NCI-H1694 treated with DMSO at 0.1 percent for 48 hours (cell line): ENCODE measurements at regions not wholly inside any gene's neighbourhood (a gene's known extent, or its start where the extent isn't known, plus 50 kb on each side); places are given as distances from the start of the nearest gene placed in this dataset.
"Not testable (repeated sequence)": the region's sequence is repeated elsewhere in the genome, so short reads cannot be mapped to it uniquely, and the experiment has no call there.

ENCODE experiments used
- DNase-seq: peaks from one replicate; lab custom pipeline; 2025; lab: John Stamatoyannopoulos, UW

DNA sequence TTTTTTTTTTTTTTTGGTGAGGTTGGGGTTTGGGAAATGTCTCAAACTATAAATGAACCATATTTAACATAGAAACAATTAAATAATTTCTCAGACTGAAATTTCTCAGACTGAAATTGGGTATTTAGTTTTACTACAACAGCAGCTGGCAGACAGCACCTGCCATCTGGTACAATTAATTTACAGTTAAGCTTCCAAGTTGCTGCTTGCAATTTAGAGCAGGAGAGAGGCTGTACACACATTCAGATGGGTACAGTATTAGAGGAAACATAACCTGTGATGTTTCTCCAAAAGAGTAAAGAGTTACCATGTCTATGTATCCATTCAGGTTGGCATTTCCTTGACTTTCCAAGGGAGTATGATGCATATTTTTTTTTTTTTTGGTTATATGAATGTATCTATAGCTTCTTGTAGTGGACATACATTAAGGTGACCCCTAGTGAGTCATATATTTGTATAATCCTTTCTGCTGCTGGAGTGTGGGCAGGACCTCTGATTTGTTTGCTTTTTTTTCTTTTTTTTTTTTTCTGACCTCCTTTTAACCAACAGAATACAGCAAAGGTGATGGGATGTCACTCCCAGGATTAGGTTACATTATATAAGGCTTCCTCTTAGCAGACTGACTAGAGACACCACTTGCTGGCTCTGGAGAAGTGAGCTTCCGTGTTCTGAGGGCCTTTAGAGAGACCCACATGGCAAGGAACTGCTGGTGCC lies 201.7 kb downstream of the PTH2R start:
- peak; percentile 96 for DNase-seq

- no peak for DNase-seq
Observed at GRCh38 chr2:208609166-208609804, 202.7 kb downstream of the PTH2R start.

- not testable (repeated sequence) for DNase-seq
Observed at GRCh38 chr2:208615675-208616074, 209.1 kb downstream of the PTH2R start.

GRCh38 chr2:208618220-208618619 lies 211.6 kb downstream of the PTH2R start:
- no peak for DNase-seq

DNA sequence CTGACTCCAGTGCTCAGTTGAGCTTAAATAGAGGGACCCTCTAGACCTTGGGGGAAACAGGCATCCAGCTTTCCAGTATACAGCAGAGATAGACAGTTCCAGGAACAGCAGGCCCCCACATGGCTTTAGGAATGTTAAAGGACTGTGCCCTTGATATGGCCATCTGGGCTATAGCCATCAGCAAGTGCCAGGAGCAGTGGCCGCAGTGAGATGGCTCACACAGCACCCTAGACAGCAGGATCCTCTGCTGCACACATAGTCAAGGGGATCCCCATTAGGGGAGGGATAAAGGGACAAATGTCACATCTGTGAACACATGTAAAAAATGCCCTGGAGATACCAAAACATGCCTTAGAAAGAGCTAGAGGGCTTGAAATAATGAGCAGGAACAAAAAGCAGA lies 213.4 kb downstream of the PTH2R start:
- no peak for DNase-seq

DNA sequence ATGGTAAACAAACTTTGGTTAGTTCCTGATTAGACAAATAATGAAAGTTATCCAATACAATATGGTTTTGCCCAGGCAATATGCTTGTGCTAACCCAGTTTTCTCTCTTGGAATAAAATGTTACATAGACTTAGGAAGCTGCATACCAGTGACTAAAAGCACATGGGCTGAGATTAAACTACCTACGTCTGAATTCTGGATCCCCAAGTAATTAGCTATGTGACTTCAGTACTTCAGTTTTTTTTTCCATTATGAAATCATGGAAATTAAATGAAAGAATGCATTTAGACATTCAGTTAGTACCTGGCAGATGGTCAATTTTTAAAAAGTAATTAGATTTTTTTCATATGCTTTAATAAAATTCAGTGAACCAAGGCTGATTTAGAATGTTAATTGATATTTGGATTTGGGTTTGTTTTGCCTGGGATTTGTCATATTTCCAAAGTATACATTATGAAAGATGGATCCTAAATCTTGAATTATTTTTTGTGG lies 213.9 kb downstream of the PTH2R start:
- peak; percentile 35 for DNase-seq

DNA sequence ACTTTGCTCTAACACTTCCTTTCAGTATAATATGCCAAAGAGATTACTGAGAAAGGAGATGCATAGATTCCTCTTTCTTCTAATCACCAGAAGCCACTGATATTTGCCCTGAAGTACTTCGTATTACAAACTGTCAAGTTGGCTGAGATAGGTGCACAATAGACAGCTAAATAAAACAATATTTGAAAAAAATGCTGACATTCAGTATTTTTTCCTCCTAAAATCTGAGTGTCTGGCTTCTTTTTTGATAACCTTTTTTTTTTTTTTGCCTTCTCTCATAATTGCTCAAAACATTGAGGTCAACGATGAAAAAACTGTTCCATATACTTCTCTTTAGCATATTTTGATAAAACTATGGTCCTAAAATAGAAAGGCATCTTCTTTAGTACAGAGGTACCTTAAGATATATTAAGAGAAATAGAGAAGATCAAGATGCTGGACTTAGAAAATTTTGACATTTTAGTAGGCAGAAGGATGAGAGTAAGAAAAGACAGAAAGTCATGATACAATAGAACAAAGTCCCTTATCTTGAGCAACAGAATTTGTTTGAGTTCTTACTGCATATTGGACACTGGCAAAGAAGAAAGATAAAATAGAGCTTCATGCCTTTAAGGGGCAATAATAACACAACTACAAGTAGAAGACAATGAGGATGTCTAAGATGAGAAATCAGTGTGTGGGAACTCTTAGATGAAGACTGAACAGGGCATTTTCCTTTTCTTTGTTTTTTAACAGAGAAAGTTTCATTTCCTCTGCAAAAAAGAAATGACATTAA lies 220.7 kb downstream of the PTH2R start:
- DNase-seq = no peak

DNA sequence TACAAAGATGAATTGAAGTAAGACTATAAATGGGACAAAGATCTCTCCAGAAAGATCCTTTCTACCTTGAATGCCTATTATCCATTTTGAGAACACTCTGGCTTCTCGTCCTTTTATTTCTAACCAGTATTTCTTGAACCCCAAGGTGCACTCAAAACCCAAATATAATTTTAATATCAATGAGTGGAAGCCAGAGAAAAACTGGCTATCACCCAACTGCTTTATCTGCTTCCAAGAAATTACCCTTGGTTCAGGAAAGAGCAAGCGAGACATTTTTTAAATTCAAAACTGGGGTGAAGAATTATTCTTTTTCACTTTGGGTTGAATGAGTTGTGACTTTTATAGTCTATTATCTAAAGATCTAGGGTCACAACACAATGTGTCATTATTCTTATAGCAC lies 221.3 kb downstream of the PTH2R start:
- DNase-seq = no peak

DNA sequence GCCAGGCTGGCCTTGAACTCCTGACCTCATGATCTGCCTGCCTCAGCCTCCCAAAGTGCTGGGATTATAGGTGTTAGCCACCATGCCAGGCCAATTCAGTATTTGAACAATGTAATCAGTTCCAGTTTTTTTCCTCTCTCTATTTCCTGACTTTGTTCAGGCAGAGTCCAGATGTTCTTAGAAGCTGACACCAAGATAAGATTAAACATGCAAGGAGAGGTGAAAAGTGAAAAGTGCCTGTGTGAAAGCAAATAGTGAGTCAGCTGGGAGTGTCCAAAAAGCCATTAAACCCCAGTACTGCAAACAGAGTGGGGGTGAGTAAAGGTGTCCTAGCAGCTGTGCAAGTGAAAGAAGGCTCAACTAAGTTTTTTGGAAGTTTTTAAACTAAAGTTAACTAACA lies 231.5 kb downstream of the PTH2R start:
- no peak for DNase-seq

DNA sequence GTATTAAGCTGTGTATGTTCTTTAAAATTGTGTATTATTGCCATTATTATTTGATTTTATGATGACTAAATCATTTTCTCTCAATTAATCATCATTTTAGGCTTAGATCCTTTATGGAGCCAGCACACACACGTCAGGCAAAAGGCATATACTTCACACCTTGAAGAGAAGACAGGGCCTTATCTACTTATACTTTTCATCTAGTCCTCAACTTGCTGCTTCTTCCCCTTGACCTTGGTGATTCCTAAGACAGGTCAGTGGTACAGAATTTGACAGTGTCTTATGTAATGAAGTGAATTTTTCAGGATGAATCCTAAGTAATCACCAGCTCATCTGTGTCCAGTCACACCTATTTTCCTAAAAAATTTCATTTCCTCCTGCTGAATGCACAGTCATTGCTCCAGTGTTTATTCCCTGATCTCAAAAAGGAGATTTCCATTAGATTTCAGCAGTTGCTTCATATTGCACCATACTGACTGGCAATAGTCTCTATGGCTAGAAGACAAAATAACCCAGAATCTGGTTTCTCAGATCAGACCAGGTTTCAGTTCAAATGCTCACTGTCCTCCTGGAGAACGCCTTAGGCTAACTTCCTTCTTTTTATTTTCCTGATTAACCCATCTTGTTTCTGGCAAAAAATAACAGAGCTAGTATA lies 235.7 kb downstream of the PTH2R start:
- DNase-seq = no peak

- DNase-seq = no peak
Observed at GRCh38 chr2:208643145-208643544, 236.6 kb downstream of the PTH2R start.

DNA sequence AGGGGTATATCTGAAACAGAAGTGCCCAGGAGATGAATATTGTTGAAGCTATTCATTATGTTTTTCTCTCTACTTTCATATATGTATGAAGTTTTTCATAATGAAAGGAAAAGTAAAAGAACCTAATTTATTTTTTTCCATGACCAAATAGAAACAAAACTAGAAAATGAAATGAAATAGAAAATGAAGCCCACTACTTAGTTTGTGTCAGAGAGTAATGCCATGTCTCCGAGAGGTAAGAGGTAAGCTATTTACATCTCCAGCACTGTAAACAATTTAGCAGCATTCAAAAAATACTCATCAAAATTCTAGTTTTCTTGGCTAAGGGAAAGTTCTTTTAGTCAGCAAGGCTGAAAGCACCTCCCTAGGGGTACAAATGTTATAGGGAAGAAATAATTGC lies 238.6 kb downstream of the PTH2R start:
- no peak for DNase-seq

GRCh38 chr2:208648368-208648767 lies 241.8 kb downstream of the PTH2R start:
- peak; percentile 35 for DNase-seq

DNA sequence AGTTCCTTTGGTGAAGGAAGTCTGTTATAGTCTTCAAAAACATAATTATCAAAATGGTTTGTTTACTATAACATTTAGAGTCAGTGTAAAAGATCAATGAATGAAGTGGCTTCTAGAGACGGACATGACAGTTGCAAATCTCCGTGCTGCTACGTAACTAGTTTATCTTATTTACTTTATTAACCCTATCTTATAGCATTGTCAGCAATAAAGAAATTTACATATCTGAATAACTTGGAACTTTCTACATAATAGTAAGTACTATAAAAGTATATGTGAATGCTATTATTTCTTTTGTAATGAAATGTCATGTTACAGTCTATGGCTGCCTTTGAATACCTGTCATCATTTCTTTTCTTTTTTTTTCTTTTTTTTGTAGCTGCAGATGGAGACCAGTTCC lies 246.8 kb downstream of the PTH2R start:
- no peak for DNase-seq

GRCh38 chr2:208654056-208654455 lies 247.5 kb downstream of the PTH2R start:
- DNase-seq = no peak

DNA sequence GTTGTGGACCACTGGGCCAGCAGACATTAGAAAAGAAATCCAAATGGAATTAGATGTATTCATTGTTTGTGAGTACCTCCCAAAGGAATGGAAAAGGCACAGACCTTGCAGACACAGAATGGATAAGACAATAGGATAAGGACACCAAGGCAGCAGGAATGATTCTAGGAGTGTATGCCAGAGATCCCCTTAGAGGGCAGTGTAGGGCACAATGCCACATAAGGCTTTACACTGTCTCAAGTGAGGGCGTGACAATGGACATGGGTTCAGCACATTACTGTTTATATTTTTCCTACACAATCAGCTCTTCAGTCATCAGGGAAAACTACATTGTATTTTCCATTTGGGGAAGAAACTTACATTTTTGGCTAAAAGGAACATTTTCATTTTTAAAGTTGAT lies 250.9 kb downstream of the PTH2R start:
- no peak for DNase-seq

DNA sequence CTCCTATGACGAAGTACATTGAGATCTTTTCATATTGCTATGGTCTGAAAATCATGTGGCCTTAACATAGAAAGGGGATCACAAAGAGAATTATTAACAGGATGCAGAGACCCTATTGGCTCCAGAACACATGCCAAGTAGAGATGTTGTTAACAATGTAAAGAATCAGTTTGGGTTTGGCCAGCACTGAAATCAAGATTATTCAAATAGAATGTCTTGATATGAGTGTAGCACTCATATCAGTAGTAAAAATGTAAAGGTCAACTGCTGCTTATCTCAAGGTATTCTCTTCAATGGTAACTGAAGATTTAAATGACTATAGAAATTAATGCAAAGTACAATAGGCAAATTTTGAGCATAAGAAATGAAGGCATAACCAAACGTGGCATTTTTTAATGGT lies 262.8 kb downstream of the PTH2R start:
- DNase-seq = no peak

DNA sequence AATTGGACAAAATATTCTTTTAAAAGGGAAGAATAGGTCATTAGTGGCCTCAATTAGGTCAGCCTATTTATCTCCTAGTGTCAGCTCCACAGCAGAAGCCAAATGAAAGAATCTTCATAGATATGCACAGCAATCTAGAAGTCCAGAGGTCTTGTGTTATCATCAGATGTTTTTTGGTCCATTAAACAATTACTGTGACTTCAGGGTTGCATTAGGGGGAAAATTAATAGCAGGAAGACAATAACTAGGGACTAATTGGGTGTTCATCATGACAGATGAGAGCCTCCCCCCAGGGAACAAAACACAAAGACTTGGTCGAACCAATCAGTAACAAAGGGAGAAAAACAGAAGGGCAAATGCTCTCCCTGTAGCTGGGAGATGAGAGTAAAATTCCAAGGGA lies 264.7 kb downstream of the PTH2R start:
- DNase-seq = peak; percentile 27

DNA sequence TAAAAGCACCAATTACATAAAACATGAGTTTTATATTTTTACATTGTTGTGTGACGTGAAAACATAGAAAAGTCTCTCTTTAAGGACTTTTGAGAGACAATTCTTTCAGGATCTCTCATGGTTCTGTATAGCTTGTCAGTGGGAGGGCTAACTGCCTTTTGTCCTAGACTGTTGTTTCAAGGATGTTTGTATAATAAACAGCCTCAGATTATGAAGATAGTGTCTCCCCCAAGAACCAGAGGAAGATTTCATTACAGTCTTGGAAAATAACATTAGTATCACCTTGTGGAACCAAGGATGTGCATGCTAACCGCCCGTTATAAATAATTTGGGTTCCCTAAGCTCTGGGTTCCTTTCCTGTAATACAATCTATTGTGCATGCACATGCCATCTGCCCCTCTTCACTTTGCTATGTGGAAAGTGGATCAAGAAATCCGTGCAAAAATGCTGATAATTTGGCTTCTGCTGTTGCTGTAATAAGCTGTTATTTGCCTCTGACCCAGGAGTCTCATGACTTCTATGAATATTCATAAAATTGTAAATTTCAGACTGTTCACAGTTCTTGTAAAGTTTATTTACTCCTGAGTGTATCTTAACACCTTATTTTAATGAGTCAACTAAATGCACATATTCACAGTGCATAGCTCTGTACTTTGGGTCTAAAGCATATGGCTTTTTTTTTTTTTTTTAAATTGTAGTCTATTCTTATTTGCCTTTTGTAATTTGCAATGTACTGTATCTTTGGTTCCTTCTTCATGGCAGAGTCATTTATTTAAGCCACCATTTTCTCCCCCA lies 265.5 kb downstream of the PTH2R start:
- DNase-seq = peak; percentile 41

GRCh38 chr2:208673631-208674030 lies 267.0 kb downstream of the PTH2R start:
- DNase-seq = no peak

DNA sequence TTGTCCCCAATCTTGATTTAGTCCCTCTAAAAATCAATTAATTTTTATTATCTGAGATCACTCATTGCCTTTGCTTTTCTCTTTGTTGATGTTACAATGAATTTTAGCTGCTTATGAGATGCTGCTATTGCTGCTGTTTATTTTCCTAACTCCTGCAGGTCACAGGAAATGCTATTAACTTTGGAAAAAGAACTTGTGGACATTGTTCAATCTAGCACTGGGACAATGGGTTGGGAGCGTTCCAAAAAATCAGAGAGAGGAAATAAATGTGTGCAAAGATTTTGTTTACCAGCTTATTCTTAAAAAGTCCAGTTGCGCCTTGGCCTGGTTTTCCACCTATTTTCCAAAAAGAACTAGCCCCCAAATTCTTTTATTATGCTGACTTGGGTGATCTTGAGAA lies 268.3 kb downstream of the PTH2R start:
- DNase-seq = no peak

GRCh38 chr2:208685929-208686328 lies 279.3 kb downstream of the PTH2R start:
- not testable (repeated sequence) for DNase-seq
